ENCODE measurements at regions not wholly inside any gene's neighbourhood (a gene's known extent, or its start where the extent isn't known, plus 50 kb on each side); places are given as distances from the start of the nearest gene placed in this dataset.

DNA sequence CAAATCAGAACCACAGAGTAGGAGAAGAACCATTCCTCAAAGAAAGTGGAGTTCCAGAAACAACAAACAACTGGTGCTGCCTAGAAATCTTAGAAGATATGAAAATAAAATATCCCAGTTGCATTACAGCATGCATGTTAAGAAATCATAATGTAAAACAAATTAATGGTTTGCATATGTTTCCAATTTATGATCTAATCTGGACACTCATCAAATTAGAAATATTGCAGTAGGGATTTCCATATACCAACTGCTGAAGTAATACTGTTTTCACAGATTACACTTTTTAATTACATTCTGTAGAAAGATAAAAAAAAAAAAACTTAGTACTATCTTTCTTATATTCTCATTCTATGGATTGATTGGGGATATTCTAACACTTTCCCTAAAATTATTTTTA lies 1034.6 kb upstream of the C9orf72 start:
- H3K56ac ChIP-seq (ENCODE audit: insufficient read length, low read depth, low read length) = no peak overlapping the region
- Mint-ChIP-seq H3K36me3 (ENCODE audit: insufficient read depth in 1 of 3, low read depth in 3 of 3) (no peaks in the 10 kb centered on the region), H3K4me3 (no peak overlapping the region), H3K4me1 (peaks cover 6% of the 10 kb centered on the region in 2 experiments), H3K9me3 (no peaks in the 10 kb centered on the region), H3K27ac (no peak overlapping the region), H3K27me3 (ENCODE audit: low read depth) (no peaks in the 10 kb centered on the region)
- H2BK12ac ChIP-seq (ENCODE audit: insufficient read length, low read depth, low read length) = no peak overlapping the region
- H3K23me2 ChIP-seq (ENCODE audit: insufficient read length, low read depth, low read length, poor library complexity, severe bottlenecking) = no peaks in the 10 kb centered on the region
- H3K23ac ChIP-seq (ENCODE audit: insufficient read length, low read depth, low read length) = no peak overlapping the region
- no peak overlapping the region for H4K8ac ChIP-seq (replicated peaks; ENCODE audit: insufficient read length, low read depth, low read length)
- peaks cover 2% of the 10 kb centered on the region; the same call in 1 of the 2 replicates for H3K4me1 ChIP-seq (ENCODE audit: insufficient read depth, low read length)
- TF ChIP-seq, protein P1, sequence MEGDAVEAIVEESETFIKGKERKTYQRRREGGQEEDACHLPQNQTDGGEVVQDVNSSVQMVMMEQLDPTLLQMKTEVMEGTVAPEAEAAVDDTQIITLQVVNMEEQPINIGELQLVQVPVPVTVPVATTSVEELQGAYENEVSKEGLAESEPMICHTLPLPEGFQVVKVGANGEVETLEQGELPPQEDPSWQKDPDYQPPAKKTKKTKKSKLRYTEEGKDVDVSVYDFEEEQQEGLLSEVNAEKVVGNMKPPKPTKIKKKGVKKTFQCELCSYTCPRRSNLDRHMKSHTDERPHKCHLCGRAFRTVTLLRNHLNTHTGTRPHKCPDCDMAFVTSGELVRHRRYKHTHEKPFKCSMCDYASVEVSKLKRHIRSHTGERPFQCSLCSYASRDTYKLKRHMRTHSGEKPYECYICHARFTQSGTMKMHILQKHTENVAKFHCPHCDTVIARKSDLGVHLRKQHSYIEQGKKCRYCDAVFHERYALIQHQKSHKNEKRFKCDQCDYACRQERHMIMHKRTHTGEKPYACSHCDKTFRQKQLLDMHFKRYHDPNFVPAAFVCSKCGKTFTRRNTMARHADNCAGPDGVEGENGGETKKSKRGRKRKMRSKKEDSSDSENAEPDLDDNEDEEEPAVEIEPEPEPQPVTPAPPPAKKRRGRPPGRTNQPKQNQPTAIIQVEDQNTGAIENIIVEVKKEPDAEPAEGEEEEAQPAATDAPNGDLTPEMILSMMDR (conservative IDR thresholded peaks at IDR 0.05) = no peak
- H2AFZ ChIP-seq (ENCODE audit: low read length) = no peak overlapping the region
- no peaks in the 10 kb centered on the region for H3K27me3 ChIP-seq (ENCODE audit: insufficient read depth, low read length)
- no peak overlapping the region for H3K14ac ChIP-seq (ENCODE audit: insufficient read depth, low read length)
- no peak for DNase-seq
- no peak overlapping the region for H3K9ac ChIP-seq (ENCODE audit: extremely low read depth, insufficient read length, low read length)
- H2AK5ac ChIP-seq (ENCODE audit: insufficient read length, low read length) = no peak overlapping the region
- H3K18ac ChIP-seq (ENCODE audit: insufficient read length, low read depth, low read length) = no peak overlapping the region
- H3K79me1 ChIP-seq (ENCODE audit: insufficient read depth, low read depth, low read length, poor library complexity, severe bottlenecking) = no peaks in the 10 kb centered on the region
- H3T11ph ChIP-seq (ENCODE audit: low read length) = no peak overlapping the region
- no peak overlapping the region for H2BK20ac ChIP-seq (ENCODE audit: low read depth, low read length, poor library complexity, severe bottlenecking)
- H3K27ac ChIP-seq (ENCODE audit: insufficient read length, low read depth, low read length) = no peak overlapping the region
- H4K20me1 ChIP-seq (ENCODE audit: control insufficient read depth, insufficient read depth, insufficient read length) = no peaks in the 10 kb centered on the region
- no peak overlapping the region for H2BK5ac ChIP-seq (ENCODE audit: insufficient read length, low read length)
- no peak overlapping the region for H2BK120ac ChIP-seq (ENCODE audit: low read depth, low read length, poor library complexity, severe bottlenecking)
- no peak overlapping the region for H2BK15ac ChIP-seq (ENCODE audit: low read depth, low read length)
- H3K9me3 ChIP-seq (ENCODE audit: control insufficient read depth, low read depth, low read length) = no peaks in the 10 kb centered on the region
- H3K79me2 ChIP-seq (ENCODE audit: insufficient read depth, low read length) = no peaks in the 10 kb centered on the region
- H3K4ac ChIP-seq (ENCODE audit: low read depth, low read length) = no peak overlapping the region
- no peak overlapping the region for H4K91ac ChIP-seq (ENCODE audit: insufficient read length, low read depth, low read length)
- no peak overlapping the region for H3K4me2 ChIP-seq (ENCODE audit: insufficient read depth, insufficient read length, low read length)
- no peak overlapping the region for H4K5ac ChIP-seq (ENCODE audit: insufficient read length, low read depth, low read length)

Measured in H9 (cell line).